GM04503 (cell line): ENCODE measurements at regions not wholly inside any gene's neighbourhood (a gene's known extent, or its start where the extent isn't known, plus 50 kb on each side); places are given as distances from the start of the nearest gene placed in this dataset.

Experiments
- DNase-seq: peaks from one replicate; pipeline ENCODE4 v3.0.0-alpha.2; 2012; ENCODE audit warnings: low read depth

- DNase-seq = no peak
Observed at GRCh38 chr3:56894881-56895431, 93.2 kb upstream of the ARHGEF3 start.

GRCh38 chr3:56890448-56891091 is 88.8 kb upstream of the ARHGEF3 start:
- DNase-seq = no peak

GRCh38 chr3:56889131-56889530 is 87.4 kb upstream of the ARHGEF3 start:
- DNase-seq = no peak

DNA sequence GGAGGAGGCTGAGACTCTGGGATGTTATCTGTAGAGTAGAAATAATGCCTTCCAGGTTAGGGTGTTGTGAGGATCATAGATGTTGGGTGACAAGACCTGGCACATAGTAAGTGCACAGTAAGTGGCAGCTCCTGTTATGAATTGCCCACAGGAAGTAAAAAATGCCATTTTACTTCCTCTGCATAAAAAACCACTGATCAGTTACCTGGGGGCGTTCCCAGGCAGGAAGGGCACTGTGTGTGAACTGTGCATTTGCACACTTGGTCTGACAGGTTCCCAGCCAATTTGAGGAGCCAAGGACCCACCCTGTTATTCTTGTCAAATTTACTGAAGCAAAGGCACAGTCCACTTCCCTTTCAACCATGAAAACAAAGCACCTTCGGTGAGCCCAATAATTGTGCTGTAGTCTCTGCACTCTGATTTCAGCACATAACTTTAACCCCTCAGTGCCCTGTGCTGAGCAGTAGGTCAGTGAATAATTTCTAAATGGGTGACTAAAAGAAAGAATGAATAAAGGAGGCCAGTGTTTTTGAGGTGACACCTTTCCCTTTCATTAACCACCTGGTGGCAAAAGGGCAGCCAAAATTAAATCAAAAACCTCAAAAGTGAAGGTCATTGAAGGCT is 85.8 kb upstream of the ARHGEF3 start:
- no peak for DNase-seq

- no peak for DNase-seq
Observed at GRCh38 chr3:56886314-56886713, 84.6 kb upstream of the ARHGEF3 start.

- no peak for DNase-seq
Observed at GRCh38 chr3:56885879-56886278, 84.1 kb upstream of the ARHGEF3 start.

DNA sequence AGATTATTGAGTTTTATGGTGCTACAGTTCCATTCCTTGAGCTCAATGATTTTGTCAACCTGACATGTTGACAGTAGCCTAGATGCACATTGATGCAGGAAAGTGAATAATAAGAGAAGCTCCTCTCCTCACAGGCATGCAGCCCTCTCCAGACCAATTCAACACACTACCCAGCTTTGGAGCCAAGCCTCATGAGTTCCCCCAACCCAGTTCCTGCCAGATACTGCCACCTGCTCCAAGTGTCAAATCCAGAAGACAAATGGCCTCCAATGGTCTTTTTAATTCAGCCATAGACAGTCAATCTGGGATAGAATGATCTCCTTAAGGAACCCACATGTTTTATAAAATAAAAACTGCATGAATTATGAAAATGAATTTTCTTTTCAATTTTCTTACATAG is 83.7 kb upstream of the ARHGEF3 start:
- DNase-seq = no peak

- DNase-seq = no peak
Observed at GRCh38 chr3:56884387-56884786, 82.6 kb upstream of the ARHGEF3 start.

GRCh38 chr3:56883828-56884227 is 82.1 kb upstream of the ARHGEF3 start:
- no peak for DNase-seq

DNA sequence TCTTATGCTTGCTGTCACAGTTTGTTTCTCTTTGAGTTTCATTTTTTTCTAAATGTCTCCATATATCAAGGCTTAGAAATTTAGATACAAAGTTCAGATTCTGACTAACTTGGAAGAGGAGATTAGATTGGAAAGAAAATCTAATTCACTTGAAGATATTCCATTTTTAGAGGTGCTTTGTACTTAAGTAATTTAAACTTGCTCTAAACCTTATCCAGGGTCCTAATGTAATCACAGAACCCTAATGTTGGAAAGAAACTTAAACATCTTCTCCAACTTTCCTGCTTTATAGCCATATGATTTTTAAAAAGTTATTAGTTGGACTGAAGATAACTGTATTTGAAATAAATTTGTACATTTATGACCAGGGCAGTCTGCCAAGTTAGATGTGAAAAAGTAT is 81.1 kb upstream of the ARHGEF3 start:
- no peak for DNase-seq

DNA sequence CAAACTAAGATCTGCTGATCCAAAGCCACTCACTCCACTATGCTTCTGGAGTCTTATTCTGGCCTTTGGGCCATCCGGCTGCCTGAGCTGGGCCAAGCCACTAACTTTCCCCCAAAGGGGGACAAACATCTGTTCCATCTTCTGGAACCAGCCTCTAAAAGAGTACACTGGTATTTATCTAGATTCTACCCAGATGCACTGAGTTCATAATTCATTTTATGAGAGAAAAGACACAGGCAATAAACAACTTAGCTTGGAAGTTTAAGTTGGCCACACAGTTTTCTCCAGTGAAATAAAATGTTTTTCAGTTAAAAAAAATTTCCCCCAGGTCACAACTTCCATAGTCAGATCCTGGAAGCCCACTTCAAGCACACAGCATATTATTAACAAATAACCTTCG is 80.1 kb upstream of the ARHGEF3 start:
- no peak for DNase-seq

DNA sequence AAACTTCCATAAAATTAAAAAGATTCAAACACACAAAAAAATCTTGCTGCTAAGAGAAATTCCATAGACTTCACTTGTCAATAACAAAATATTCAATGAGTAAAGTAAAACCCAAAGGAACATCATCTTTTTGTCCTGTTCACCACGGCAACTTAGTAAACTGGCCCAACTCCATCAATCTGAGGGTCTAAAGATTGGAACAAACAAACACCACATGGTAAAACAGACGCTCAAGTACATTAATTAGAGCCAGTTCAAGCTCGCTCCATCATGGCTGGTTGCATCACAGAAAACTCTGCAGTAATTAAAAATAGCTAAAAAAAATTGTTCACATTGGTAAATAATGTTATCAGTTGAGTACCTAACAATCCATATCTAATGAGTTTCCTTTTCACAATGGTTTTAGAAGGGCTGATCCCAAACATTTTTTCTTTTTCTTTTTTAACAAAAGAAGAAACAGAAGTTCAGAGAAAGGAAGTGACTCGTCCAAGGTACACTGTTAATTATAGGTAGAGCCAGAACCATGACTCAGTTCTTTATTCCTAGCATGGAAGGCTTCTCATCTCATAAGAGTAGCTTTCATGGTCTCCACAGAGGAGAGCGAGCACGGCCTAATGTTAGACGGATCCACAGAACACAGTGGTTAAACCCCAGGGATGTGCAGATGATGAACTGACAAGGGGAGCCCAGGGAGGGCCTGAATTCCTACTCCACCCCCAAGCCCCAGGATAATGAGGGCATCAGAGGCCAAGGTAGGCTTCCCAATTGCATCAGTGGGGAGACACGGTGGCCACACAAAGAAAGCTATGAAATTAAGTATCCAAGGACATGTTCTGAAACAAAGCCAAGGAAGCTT is 79.2 kb upstream of the ARHGEF3 start:
- DNase-seq = no peak

- DNase-seq = no peak
Observed at GRCh38 chr3:56879436-56880215, 77.9 kb upstream of the ARHGEF3 start.

- no peak for DNase-seq
Observed at GRCh38 chr3:56878074-56878473, 76.3 kb upstream of the ARHGEF3 start.

DNA sequence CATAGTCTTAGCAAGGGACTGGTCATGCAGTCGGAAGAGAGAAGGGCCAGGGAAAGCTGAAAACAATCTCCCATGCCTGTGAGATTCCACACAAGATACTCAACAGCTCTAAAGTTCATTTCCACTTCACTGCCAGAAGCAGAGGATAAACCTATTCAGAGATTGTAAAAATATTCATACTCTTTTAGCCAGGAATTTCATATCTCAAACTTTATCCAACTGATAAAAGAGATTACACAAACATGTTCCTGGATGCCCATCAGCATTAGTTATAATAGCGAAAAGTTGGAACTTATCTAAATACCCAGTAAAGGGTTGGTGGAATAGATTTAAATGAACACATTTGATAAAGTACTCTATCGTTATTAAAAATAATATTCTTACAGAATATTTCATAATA is 75.2 kb upstream of the ARHGEF3 start:
- no peak for DNase-seq

DNA sequence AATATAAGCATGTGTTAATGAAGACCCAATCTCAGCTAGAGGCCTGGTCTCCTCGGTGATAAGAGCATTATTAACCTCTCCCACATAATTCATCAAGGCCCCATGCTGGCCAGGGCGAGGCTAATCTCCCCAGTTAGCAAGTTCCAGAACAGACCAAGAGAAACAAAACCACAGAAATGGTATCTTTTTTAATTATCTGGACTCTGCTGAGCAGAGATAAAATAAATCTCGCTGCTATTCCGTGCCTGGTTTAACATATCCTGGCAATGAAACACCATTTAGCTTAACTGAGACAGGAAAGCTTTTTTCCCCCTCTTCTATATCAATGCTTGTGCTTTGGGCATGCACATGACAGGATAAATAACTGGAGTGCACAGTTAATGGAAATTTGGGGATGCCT is 72.5 kb upstream of the ARHGEF3 start:
- no peak for DNase-seq

GRCh38 chr3:56870436-56870835 is 68.7 kb upstream of the ARHGEF3 start:
- DNase-seq = no peak

DNA sequence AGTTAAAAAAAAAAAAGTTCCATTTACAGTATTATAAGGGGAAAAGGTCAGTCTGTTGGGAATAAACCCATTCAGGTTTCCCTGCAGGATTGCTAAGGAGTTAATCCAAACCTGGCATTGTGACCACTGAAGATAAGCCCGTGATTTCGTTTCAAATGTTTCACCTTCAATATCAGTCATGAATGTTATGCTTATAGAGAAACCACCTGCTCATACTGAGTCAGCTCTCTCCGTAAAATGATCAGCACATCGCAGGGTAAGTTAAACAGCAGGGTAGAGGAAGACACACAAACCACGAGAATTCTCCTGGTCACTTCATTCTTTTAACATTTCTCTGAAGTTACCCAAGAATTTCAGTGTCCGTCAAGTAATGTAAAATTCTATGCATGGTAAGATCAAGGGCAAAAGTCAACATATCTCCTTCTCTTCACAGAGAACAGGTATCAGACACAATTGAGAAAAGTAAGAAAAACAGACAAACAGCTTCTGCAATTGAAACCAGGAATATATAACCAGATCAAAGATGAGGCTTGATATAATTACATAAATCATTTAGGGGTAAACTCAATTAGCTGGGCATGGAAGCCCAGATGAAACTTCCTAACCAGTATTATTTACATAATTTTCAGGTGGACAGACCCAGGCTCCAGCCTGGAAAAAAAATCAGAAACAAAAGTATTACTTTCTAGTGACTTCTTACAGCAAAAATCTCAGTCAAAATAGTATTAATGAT is 67.6 kb upstream of the ARHGEF3 start:
- no peak for DNase-seq

- DNase-seq = no peak
Observed at GRCh38 chr3:56868706-56869105, 67.0 kb upstream of the ARHGEF3 start.

DNA sequence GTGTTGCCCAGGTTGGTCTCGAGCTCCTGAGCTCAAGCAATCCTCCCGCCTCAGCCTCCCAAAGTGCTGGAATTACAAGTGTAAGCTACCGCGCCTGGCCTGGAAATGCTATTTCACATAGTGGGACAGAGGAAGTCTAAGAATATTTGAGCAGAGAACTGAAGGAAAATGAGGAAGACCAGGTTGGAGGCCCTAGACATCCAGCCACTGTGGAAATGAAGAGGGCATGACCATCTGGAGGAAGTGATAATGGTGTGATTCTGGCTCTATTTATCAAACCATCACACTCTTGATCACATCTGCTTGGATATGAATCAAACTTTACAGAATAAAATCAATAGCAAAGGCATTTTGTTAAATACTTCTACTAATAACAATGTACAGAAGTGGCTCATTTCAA is 65.9 kb upstream of the ARHGEF3 start:
- DNase-seq = no peak

GRCh38 chr3:56864918-56865524 is 63.3 kb upstream of the ARHGEF3 start:
- no peak for DNase-seq
